DMS114 treated with DMSO at 0.1 percent for 48 hours (cell line): ENCODE measurements at regions not wholly inside any gene's neighbourhood (a gene's known extent, or its start where the extent isn't known, plus 50 kb on each side); places are given as distances from the start of the nearest gene placed in this dataset.

Experiments used
- DNase-seq: peaks from one replicate; lab custom pipeline; 2025; ENCODE audit not compliant: unreplicated experiment; lab: John Stamatoyannopoulos, UW

GRCh38 chr7:13179775-13180523, 492.5 kb downstream of the ARL4A start:
- DNase-seq: peak; percentile 42

GRCh38 chr7:13181216-13181615, 493.8 kb downstream of the ARL4A start:
- no peak for DNase-seq

- no peak for DNase-seq
Observed at GRCh38 chr7:13185139-13185538, 497.7 kb downstream of the ARL4A start.

GRCh38 chr7:13188236-13188805, 500.9 kb downstream of the ARL4A start:
- DNase-seq: no peak

- DNase-seq: no peak
Observed at GRCh38 chr7:13188922-13189321, 501.5 kb downstream of the ARL4A start.

- no peak for DNase-seq
Observed at GRCh38 chr7:13189668-13190067, 502.2 kb downstream of the ARL4A start.

- no peak for DNase-seq
Observed at GRCh38 chr7:13197501-13197900, 510.1 kb downstream of the ARL4A start.

- DNase-seq: no peak
Observed at GRCh38 chr7:13198036-13198435, 510.6 kb downstream of the ARL4A start.

- no peak for DNase-seq
Observed at GRCh38 chr7:13198727-13199126, 511.3 kb downstream of the ARL4A start.

- no peak for DNase-seq
Observed at GRCh38 chr7:13201628-13202027, 514.2 kb downstream of the ARL4A start.

- no peak for DNase-seq
Observed at GRCh38 chr7:13217768-13218167, 530.3 kb downstream of the ARL4A start.

GRCh38 chr7:13225068-13225467, 537.6 kb downstream of the ARL4A start:
- no peak for DNase-seq

GRCh38 chr7:13226385-13226784, 539.0 kb downstream of the ARL4A start:
- DNase-seq: no peak

- no peak for DNase-seq
Observed at GRCh38 chr7:13231216-13231615, 543.8 kb downstream of the ARL4A start.

- DNase-seq: no peak
Observed at GRCh38 chr7:13235436-13235835, 548.0 kb downstream of the ARL4A start.

- no peak for DNase-seq
Observed at GRCh38 chr7:13236026-13236425, 548.6 kb downstream of the ARL4A start.

GRCh38 chr7:13240349-13240748, 552.9 kb downstream of the ARL4A start:
- no peak for DNase-seq

- no peak for DNase-seq
Observed at GRCh38 chr7:13241416-13241815, 554.0 kb downstream of the ARL4A start.

- no peak for DNase-seq
Observed at GRCh38 chr7:13257661-13258060, 570.2 kb downstream of the ARL4A start.

GRCh38 chr7:13258386-13258785, 571.0 kb downstream of the ARL4A start:
- no peak for DNase-seq

GRCh38 chr7:13259930-13260329, 572.5 kb downstream of the ARL4A start:
- DNase-seq: no peak

GRCh38 chr7:13262929-13263530, 575.6 kb downstream of the ARL4A start:
- DNase-seq: peak; percentile 73
